ENCODE measurements at regions not wholly inside any gene's neighbourhood (a gene's known extent, or its start where the extent isn't known, plus 50 kb on each side); places are given as distances from the start of the nearest gene placed in this dataset.

- TF ChIP-seq POLR2AphosphoS5 (IDR thresholded peaks at IDR 0.05; ENCODE audit: borderline replicate concordance, low read depth, low read length), result no peak
- no peak for TF ChIP-seq EZH2 (IDR thresholded peaks at IDR 0.05)
- TF ChIP-seq FOXP2 (optimal IDR thresholded peaks at IDR 0.05; ENCODE audit: control extremely low read depth, extremely low read length, insufficient read depth), result no peak
These were observed 194.0 kb downstream of the LRATD1 start for GRCh38 chr2:14826518-14826917.
